ENCODE measurements at regions not wholly inside any gene's neighbourhood (a gene's known extent, or its start where the extent isn't known, plus 50 kb on each side); places are given as distances from the start of the nearest gene placed in this dataset.

- no peak for ATAC-seq
- Mint-ChIP-seq H3K9me3 (peaks cover 61% of the 10 kb centered on the region), H3K4me3 (no peak overlapping the region), H3K27me3 (ENCODE audit: low read depth) (peaks cover 19% of the 10 kb centered on the region), H3K36me3 (peaks cover 41% of the 10 kb centered on the region), H3K4me1 (no peaks in the 10 kb centered on the region), H3K27ac (no peak overlapping the region)
- TF ChIP-seq SOX15 (CRISPR knock-in tag; IDR thresholded peaks at IDR 0.05) = no peak
- no peak for TF ChIP-seq HMGA2 (CRISPR knock-in tag; IDR thresholded peaks at IDR 0.05)
- TF ChIP-seq ZNF232 (CRISPR knock-in tag; IDR thresholded peaks at IDR 0.05) = no peak
- no peak for TF ChIP-seq ETV6 (CRISPR knock-in tag; IDR thresholded peaks at IDR 0.05)
- TF ChIP-seq, protein P1, sequence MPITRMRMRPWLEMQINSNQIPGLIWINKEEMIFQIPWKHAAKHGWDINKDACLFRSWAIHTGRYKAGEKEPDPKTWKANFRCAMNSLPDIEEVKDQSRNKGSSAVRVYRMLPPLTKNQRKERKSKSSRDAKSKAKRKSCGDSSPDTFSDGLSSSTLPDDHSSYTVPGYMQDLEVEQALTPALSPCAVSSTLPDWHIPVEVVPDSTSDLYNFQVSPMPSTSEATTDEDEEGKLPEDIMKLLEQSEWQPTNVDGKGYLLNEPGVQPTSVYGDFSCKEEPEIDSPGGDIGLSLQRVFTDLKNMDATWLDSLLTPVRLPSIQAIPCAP (CRISPR knock-in tag; IDR thresholded peaks at IDR 0.05) = no peak
- TF ChIP-seq GRHL2 (CRISPR knock-in tag; IDR thresholded peaks at IDR 0.05; ENCODE audit: insufficient replicate concordance, severe bottlenecking) = no peak
- no peak for TF ChIP-seq ZNF317 (CRISPR knock-in tag; IDR thresholded peaks at IDR 0.05; ENCODE audit: borderline replicate concordance, low read depth)
- TF ChIP-seq, protein P2, sequence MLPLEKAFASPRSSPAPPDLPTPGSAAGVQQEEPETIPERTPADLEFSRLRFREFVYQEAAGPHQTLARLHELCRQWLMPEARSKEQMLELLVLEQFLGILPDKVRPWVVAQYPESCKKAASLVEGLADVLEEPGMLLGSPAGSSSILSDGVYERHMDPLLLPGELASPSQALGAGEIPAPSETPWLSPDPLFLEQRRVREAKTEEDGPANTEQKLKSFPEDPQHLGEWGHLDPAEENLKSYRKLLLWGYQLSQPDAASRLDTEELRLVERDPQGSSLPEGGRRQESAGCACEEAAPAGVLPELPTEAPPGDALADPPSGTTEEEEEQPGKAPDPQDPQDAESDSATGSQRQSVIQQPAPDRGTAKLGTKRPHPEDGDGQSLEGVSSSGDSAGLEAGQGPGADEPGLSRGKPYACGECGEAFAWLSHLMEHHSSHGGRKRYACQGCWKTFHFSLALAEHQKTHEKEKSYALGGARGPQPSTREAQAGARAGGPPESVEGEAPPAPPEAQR (CRISPR knock-in tag; IDR thresholded peaks at IDR 0.05) = no peak
- TF ChIP-seq ZNF219 (CRISPR knock-in tag; IDR thresholded peaks at IDR 0.05; ENCODE audit: borderline replicate concordance) = no peak
- ChIA-PET POLR2A (interaction anchor here (0.6 kb wide), 1 partner anchor 9 kb away, joined by 7 read pairs; no protein-coding TSS in a partner anchor), CTCF (no interaction called here)
- no peak for DNase-seq (ENCODE audit: low spot score)
Observed at GRCh38 chr13:111570911-111571310, 250.5 kb downstream of the TEX29 start.

DNA sequence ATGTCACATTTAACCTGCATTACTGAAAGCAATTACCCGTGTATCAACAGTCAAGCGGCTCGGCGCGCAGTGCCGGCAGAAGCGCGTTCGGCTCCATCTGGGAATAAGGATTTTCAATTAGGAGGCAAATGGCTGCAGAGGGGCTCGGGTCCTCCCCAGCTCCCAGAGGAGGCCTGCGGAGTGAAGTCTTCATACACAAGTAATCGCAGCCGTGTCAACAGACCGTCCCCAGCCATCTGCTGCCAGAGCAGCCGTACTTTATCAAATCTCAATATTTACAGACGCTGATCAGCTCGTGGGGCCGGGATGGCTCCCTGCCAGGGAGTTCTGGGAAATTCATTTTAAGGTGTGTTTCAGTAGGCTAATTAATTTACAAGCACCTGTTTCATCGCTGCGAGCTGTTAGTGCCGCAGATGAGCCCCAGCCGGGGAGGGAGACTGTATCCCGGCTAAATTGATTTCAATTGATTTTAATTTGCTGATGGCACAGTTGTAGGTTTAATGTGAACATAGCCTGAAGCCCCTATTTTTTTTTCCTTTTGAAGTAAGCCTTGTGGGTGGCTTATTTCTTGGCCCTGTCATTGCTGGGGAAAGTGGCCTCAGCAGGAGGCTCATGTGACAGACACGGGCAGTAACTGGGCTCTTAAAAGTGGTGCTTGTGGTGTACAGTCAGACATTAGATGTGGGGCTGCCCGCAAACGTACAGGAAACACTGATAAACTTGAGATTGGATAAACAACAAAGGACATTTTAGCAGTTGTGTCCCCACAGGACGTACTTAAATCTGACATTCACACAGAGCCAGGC is 252.7 kb downstream of the TEX29 start:
- CTCF ChIA-PET = no interaction called here
- no peak for DNase-seq (ENCODE audit: low spot score)
- no peak for TF ChIP-seq ZNF512 (CRISPR knock-in tag; IDR thresholded peaks at IDR 0.05; ENCODE audit: borderline replicate concordance)
- TF ChIP-seq TCF7 (CRISPR knock-in tag; IDR thresholded peaks at IDR 0.05; ENCODE audit: low read depth) = no peak
- no peak for TF ChIP-seq CREB1 (CRISPR knock-in tag; IDR thresholded peaks at IDR 0.05)
- no peak for TF ChIP-seq TEAD1 (CRISPR knock-in tag; IDR thresholded peaks at IDR 0.05)
- no peak for TF ChIP-seq PRRX2 (CRISPR knock-in tag; IDR thresholded peaks at IDR 0.05)
- TF ChIP-seq ERG (CRISPR knock-in tag; IDR thresholded peaks at IDR 0.05) = no peak
- no peak for TF ChIP-seq NFE2L1 (CRISPR knock-in tag; IDR thresholded peaks at IDR 0.05)
- TF ChIP-seq ZBTB43 (CRISPR knock-in tag; IDR thresholded peaks at IDR 0.05) = no peak
- no peak for TF ChIP-seq ZNF425 (CRISPR knock-in tag; conservative IDR thresholded peaks at IDR 0.05)
- TF ChIP-seq FOXJ3 (CRISPR knock-in tag; IDR thresholded peaks at IDR 0.05; ENCODE audit: borderline replicate concordance) = no peak
- TF ChIP-seq ATF2 (CRISPR knock-in tag; IDR thresholded peaks at IDR 0.05; ENCODE audit: borderline replicate concordance, low read depth) = no peak
- TF ChIP-seq, protein P3, sequence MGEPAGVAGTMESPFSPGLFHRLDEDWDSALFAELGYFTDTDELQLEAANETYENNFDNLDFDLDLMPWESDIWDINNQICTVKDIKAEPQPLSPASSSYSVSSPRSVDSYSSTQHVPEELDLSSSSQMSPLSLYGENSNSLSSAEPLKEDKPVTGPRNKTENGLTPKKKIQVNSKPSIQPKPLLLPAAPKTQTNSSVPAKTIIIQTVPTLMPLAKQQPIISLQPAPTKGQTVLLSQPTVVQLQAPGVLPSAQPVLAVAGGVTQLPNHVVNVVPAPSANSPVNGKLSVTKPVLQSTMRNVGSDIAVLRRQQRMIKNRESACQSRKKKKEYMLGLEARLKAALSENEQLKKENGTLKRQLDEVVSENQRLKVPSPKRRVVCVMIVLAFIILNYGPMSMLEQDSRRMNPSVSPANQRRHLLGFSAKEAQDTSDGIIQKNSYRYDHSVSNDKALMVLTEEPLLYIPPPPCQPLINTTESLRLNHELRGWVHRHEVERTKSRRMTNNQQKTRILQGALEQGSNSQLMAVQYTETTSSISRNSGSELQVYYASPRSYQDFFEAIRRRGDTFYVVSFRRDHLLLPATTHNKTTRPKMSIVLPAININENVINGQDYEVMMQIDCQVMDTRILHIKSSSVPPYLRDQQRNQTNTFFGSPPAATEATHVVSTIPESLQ (CRISPR knock-in tag; IDR thresholded peaks at IDR 0.05) = no peak
- no peak for TF ChIP-seq NFATC4 (CRISPR knock-in tag; IDR thresholded peaks at IDR 0.05)
- TF ChIP-seq ZNF121 (CRISPR knock-in tag; IDR thresholded peaks at IDR 0.05) = no peak
- no peak for ATAC-seq
- POLR2A ChIA-PET = no interaction called here
- H3K9me3 Mint-ChIP-seq = peaks cover 61% of the 10 kb centered on the region
- H3K4me1 Mint-ChIP-seq = no peaks in the 10 kb centered on the region
- H3K4me3 Mint-ChIP-seq = no peak overlapping the region
- peaks cover 39% of the 10 kb centered on the region for H3K36me3 Mint-ChIP-seq
- peaks cover 20% of the 10 kb centered on the region for H3K27me3 Mint-ChIP-seq (ENCODE audit: low read depth)
- no peak overlapping the region for H3K27ac Mint-ChIP-seq

Data from WTC11 (cell line).